Astrocyte of the cerebellum (primary cell): ENCODE measurements at regions not wholly inside any gene's neighbourhood (a gene's known extent, or its start where the extent isn't known, plus 50 kb on each side); places are given as distances from the start of the nearest gene placed in this dataset.

Source experiments
- DNase-seq: peaks from one replicate; pipeline ENCODE4 v3.0.0-alpha.2; 2011; ENCODE audit warnings: low read depth
- H3K4me3 ChIP-seq: 2 replicates; pipeline ENCODE4 v1.5.1; 2011; ENCODE audit warnings: mild to moderate bottlenecking, low read depth, low read length, moderate library complexity
- in situ Hi-C: cut with HindIII; loops from 2 replicates; pipeline ENCODE4 v1.10.0; 2017; ENCODE audit warnings: low sequenced_read_pairs
- TF ChIP-seq, protein P1 (sequence below): IDR thresholded peaks from 2 replicates; pipeline ENCODE4 v1.5.1; 2012; ENCODE audit warnings: low read length, low read depth, moderate library complexity, mild to moderate bottlenecking; ENCODE audit errors: missing control alignments

DNA sequence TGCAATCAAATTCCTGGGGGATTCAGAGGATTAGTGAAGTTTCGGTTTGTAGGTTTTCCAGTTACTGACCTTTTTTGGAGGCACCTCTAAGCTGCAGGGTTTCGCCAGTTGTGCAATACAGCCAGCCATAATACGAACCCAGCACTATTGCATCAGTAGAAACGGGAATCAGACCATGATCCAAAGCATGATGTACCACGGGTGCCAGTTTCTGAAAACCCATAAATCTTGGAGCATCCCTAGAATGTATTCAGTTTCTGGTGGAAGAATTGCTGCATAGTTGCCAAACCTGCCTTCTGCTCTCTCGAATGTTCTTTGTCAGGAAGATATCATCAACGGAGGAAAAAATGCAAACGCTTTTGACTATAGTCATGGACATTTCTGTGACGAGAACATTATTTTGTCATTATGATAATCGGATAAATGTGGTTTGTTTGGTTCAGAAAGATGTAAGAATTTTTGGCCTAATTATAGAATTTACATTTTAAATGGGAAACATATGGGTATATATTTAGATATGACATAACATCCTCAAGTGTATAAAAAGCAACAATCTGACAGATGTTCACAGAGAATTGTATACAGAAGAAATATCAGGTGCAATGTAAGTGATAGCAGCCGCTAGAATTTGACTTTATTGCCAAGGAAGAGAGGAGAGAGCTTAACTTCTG, 186.2 kb upstream of the PRKCQ start:
- TF ChIP-seq, protein P1, sequence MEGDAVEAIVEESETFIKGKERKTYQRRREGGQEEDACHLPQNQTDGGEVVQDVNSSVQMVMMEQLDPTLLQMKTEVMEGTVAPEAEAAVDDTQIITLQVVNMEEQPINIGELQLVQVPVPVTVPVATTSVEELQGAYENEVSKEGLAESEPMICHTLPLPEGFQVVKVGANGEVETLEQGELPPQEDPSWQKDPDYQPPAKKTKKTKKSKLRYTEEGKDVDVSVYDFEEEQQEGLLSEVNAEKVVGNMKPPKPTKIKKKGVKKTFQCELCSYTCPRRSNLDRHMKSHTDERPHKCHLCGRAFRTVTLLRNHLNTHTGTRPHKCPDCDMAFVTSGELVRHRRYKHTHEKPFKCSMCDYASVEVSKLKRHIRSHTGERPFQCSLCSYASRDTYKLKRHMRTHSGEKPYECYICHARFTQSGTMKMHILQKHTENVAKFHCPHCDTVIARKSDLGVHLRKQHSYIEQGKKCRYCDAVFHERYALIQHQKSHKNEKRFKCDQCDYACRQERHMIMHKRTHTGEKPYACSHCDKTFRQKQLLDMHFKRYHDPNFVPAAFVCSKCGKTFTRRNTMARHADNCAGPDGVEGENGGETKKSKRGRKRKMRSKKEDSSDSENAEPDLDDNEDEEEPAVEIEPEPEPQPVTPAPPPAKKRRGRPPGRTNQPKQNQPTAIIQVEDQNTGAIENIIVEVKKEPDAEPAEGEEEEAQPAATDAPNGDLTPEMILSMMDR = no peak
- no peak overlapping the region for H3K4me3 ChIP-seq
- in situ Hi-C loops = no loop called here
- DNase-seq = no peak

- DNase-seq = no peak
- no peak overlapping the region for H3K4me3 ChIP-seq
- TF ChIP-seq, protein P1 = no peak
- in situ Hi-C loops = no loop called here
Measured at GRCh38 chr10:6763423-6763822, 183.3 kb upstream of the PRKCQ start.

DNA sequence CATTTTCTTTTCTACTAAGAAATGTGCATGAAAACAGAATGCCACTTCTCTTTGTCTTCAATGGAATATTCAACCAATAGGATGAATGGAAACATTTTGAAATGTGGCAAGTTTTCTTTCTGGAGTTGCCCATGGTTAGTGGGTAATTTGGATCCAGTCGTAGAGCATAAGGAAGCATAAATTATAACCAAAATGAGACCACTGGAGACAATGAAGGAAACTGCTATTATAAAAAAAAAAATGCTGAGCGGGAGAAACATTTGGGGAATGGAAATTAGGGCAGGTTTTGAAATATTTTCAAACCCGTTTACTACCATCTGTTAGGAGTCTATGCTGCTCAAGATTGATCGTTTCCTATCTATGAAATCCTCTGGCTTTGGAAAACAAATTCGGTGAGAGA, 182.9 kb upstream of the PRKCQ start:
- in situ Hi-C loops = no loop called here
- no peak overlapping the region for H3K4me3 ChIP-seq
- no peak for DNase-seq
- TF ChIP-seq, protein P1 = no peak

GRCh38 chr10:6759961-6760360, 179.9 kb upstream of the PRKCQ start:
- no peak for DNase-seq
- TF ChIP-seq, protein P1 = no peak
- no peak overlapping the region for H3K4me3 ChIP-seq
- in situ Hi-C loops = no loop called here

DNA sequence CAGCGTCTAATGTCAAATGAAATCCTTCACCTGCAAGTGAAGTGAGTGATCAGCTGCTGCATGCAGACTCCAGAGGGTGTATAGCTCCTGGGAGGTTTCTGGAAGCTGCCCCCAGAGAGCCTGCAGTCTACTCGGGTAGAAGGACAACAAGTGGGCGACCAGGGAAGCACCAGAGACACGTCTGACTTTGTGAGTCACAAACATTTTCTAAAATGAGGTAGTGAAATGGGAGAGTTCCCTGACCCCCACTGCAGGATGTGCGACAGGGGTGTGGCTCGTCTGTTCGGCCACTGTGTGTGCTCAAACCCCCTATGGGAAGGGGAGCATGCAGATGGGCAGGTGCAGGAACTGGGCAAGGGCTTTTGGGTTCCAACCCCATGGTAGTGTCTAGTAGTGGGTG, 177.1 kb upstream of the PRKCQ start:
- in situ Hi-C loops = no loop called here
- DNase-seq = no peak
- H3K4me3 ChIP-seq = no peak overlapping the region
- TF ChIP-seq, protein P1 = no peak

GRCh38 chr10:6756716-6757115, 176.6 kb upstream of the PRKCQ start:
- DNase-seq = no peak
- no peak overlapping the region for H3K4me3 ChIP-seq
- TF ChIP-seq, protein P1 = no peak
- in situ Hi-C loops = no loop called here
